ENCODE measurements at regions not wholly inside any gene's neighbourhood (a gene's known extent, or its start where the extent isn't known, plus 50 kb on each side); places are given as distances from the start of the nearest gene placed in this dataset.

DNA sequence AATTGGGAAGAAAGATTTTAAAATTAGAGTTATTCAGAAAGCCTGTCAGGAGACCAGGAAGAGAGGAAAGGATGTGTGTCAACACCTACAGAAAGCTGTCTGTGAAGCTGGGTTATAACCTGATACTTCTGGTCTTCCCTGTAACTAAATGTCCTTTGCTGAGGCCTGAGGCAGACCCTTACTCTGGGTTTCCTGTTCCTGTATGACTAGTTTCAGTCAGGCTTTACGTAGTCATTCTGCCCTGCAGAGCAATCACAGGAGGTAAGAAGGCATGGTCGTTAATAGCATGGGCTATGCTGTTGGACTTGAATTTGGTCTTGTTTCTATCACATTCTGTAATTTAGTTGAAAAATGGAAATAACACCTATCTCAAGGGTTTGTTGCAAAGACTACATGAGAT lies 110.5 kb upstream of the IGFBP7 start:
- TF ChIP-seq, protein P1, sequence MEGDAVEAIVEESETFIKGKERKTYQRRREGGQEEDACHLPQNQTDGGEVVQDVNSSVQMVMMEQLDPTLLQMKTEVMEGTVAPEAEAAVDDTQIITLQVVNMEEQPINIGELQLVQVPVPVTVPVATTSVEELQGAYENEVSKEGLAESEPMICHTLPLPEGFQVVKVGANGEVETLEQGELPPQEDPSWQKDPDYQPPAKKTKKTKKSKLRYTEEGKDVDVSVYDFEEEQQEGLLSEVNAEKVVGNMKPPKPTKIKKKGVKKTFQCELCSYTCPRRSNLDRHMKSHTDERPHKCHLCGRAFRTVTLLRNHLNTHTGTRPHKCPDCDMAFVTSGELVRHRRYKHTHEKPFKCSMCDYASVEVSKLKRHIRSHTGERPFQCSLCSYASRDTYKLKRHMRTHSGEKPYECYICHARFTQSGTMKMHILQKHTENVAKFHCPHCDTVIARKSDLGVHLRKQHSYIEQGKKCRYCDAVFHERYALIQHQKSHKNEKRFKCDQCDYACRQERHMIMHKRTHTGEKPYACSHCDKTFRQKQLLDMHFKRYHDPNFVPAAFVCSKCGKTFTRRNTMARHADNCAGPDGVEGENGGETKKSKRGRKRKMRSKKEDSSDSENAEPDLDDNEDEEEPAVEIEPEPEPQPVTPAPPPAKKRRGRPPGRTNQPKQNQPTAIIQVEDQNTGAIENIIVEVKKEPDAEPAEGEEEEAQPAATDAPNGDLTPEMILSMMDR (IDR thresholded peaks at IDR 0.05; ENCODE audit: low read length) = no peak
- TF ChIP-seq EZH2 (IDR thresholded peaks at IDR 0.05; ENCODE audit: borderline replicate concordance, low read length) = no peak

Data from OCI-LY1 (cell line).